HepG2 (cell line): ENCODE measurements at regions not wholly inside any gene's neighbourhood (a gene's known extent, or its start where the extent isn't known, plus 50 kb on each side); places are given as distances from the start of the nearest gene placed in this dataset.

Experiments
- ATAC-seq: fragments of 200-7000 bp; cut with Tn5 transposase; 3 replicates; pipeline ENCODE4 v1.9.1; 2020; ENCODE audit warnings: mild to moderate bottlenecking, moderate library complexity
- BruUV-seq: library from RNA; stranded (reverse); fragments of 400-500 nt; replicated peaks from 2 replicates; lab custom pipeline; 2021; lab: Mats Ljungman, UMichigan
- CTCF ChIA-PET: fragments of 300-600 bp; formaldehyde crosslinking; extraction: SDS; loops from one replicate; lab custom pipeline; 2021; ENCODE audit warnings: low total read pairs, inconsistent platforms, low intra/inter-chr PET ratio; lab: Yijun Ruan, JAX
- POLR2A ChIA-PET: fragments of 350-600 bp; sonication (Branson Sonifier 250); formaldehyde crosslinking; loops from one replicate; lab custom pipeline; 2020; ENCODE audit warnings: antibody characterized with exemption, inconsistent platforms; lab: Yijun Ruan, JAX
- DNase-seq: peaks from one replicate; pipeline ENCODE4 v3.0.0-alpha.2; 2015; ENCODE audit warnings: low spot score
- FAIRE-seq: peaks from 3 replicates; lab custom pipeline; 2011; peaks lifted over from hg19 to GRCh38; lab: Jason Lieb, UNC
- H2AFZ ChIP-seq: one replicate; pipeline ENCODE4 v1.6.1; 2011; ENCODE audit warnings: low read length, inconsistent platforms
- H3K27ac ChIP-seq: fragments of 300-600 bp; 3 replicates; pipeline ENCODE4 v1.8.0; 2011; ENCODE audit warnings: mixed run types, mild to moderate bottlenecking, mixed read lengths, low read length, inconsistent platforms; ENCODE audit not compliant: insufficient read depth; ENCODE audit errors: extremely low read length
- H3K27me3 ChIP-seq, 2 experiments: fragments of 200-600 bp in 1 of 2; 2 replicates in 1 of 2; 3 replicates in 1 of 2; pipeline versions ENCODE4 v1.6.0 to v1.8.0; 2011; ENCODE audit warnings: low read length in 2 of 2, mild to moderate bottlenecking in 2 of 2, moderate library complexity in 2 of 2, inconsistent platforms in 1 of 2; ENCODE audit not compliant: insufficient read depth in 2 of 2, control insufficient read depth in 1 of 2
- H3K36me3 ChIP-seq, 2 experiments: fragments of 200-600 bp in 1 of 2; replicated peaks in 1 of 2; 2 replicates in 1 of 2; 3 replicates in 1 of 2; pipeline versions ENCODE4 v1.5.1 to v1.8.0; 2011; ENCODE audit warnings: low read length in 2 of 2, inconsistent platforms in 1 of 2; ENCODE audit not compliant: insufficient read depth in 2 of 2, control insufficient read depth in 1 of 2
- H3K4me1 ChIP-seq: 2 replicates; pipeline ENCODE4 v1.5.1; 2012; ENCODE audit warnings: low read length, inconsistent platforms; ENCODE audit not compliant: insufficient read depth
- H3K4me2 ChIP-seq: 2 replicates; pipeline ENCODE4 v1.6.0; 2011; ENCODE audit warnings: low read depth, low read length, inconsistent platforms
- H3K4me3 ChIP-seq, 3 experiments: fragments of 200-600 bp in 1 of 3; sonication (generic), shearing (Covaris generic) in 1 of 3; replicated peaks in 1 of 3; 2 replicates each; pipeline ENCODE4 v1.5.1; 2011 to 2016; ENCODE audit warnings: low read length in 3 of 3, inconsistent platforms in 2 of 3, low read depth in 2 of 3, mild to moderate bottlenecking in 2 of 3, control low read depth in 1 of 3, mixed read lengths in 1 of 3; ENCODE audit not compliant: insufficient read depth in 1 of 3
- H3K79me2 ChIP-seq: one replicate; pipeline ENCODE4 v1.6.1; 2011; ENCODE audit warnings: low read length, inconsistent platforms; ENCODE audit not compliant: insufficient read depth
- H3K9ac ChIP-seq: 2 replicates; pipeline ENCODE4 v1.6.0; 2011; ENCODE audit warnings: mild to moderate bottlenecking, low read depth, low read length, inconsistent platforms; ENCODE audit not compliant: insufficient read depth
- H3K9me3 ChIP-seq: 2 replicates; pipeline ENCODE4 v1.5.1; 2012; ENCODE audit warnings: mild to moderate bottlenecking, low read length
- H4K20me1 ChIP-seq: 2 replicates; pipeline ENCODE4 v1.6.0; 2011; ENCODE audit warnings: inconsistent platforms, mild to moderate bottlenecking, low read length, moderate library complexity; ENCODE audit not compliant: insufficient read depth
- ELF3 ChIP-seq: IDR thresholded peaks from 2 replicates; pipeline ENCODE4 v1.6.1; 2016; ENCODE audit warnings: missing genetic modification reagents, missing compliant biosample characterization
- HMG20A ChIP-seq: IDR thresholded peaks from 2 replicates; pipeline ENCODE4 v1.6.1; 2016; ENCODE audit warnings: borderline replicate concordance
- POLR2G ChIP-seq: fragments of 200-400 bp; formaldehyde crosslinking; IDR thresholded peaks from 2 replicates; pipeline ENCODE4 v1.6.1; 2018; ENCODE audit warnings: mild to moderate bottlenecking, low read depth, low read length, moderate library complexity
- PPARG ChIP-seq: conservative IDR thresholded peaks from 2 replicates; pipeline ENCODE4 v1.6.1; 2016; ENCODE audit warnings: missing biosample characterization, missing genetic modification reagents
- RXRB ChIP-seq: IDR thresholded peaks from 2 replicates; pipeline ENCODE4 v1.6.1; 2016; ENCODE audit warnings: borderline replicate concordance, missing genetic modification reagents, missing compliant biosample characterization
- SOX5 ChIP-seq: IDR thresholded peaks from 2 replicates; pipeline ENCODE4 v1.6.1; 2016; ENCODE audit warnings: borderline replicate concordance
- THAP11 ChIP-seq: IDR thresholded peaks from 2 replicates; pipeline ENCODE4 v1.6.1; 2016; ENCODE audit warnings: missing biosample characterization, missing genetic modification reagents
- ZFY ChIP-seq: sonication (generic); formaldehyde crosslinking; IDR thresholded peaks from 2 replicates; pipeline ENCODE4 v1.4.0; 2020; ENCODE audit warnings: missing genetic modification reagents
- WGBS: methylation state at CpG from one replicate; pipeline ENCODE4 v1.1.6; 2017; ENCODE audit warnings: low lambda C conversion rate; 5-methylcytosine and 5-hydroxymethylcytosine counted together
- in situ Hi-C: cut with HindIII; loops from 2 replicates; pipeline ENCODE4 v1.10.0; 2017; ENCODE audit warnings: low pct_unique_long_range_greater_than_20kb; ENCODE audit not compliant: extremely low pct_ligation_motif_present
- intact Hi-C: fragments of 100-400 bp; cut with micrococcal nuclease; formaldehyde crosslinking; loops from one replicate; pipeline ENCODE4 v1.10.0; 2022; ENCODE audit not compliant: unreplicated experiment
- TF ChIP-seq, protein P1 (sequence below): sonication (generic); formaldehyde crosslinking; IDR thresholded peaks from 2 replicates; pipeline ENCODE4 v1.9.0; 2021; ENCODE audit warnings: mild to moderate bottlenecking, missing genetic modification reagents
- TF ChIP-seq, protein P2 (sequence below): IDR thresholded peaks from 2 replicates; pipeline ENCODE4 v1.4.0; 2020; ENCODE audit warnings: mild to moderate bottlenecking, missing genetic modification reagents
- TF ChIP-seq, protein P3 (sequence below): sonication (generic); formaldehyde crosslinking; IDR thresholded peaks from 2 replicates; pipeline ENCODE4 v1.4.0; 2020; ENCODE audit warnings: missing genetic modification reagents
- TF ChIP-seq, protein P4 (sequence below): IDR thresholded peaks from 2 replicates; pipeline ENCODE4 v1.6.1; 2012; ENCODE audit warnings: low read depth, low read length, improper control_type of control experiment

DNA sequence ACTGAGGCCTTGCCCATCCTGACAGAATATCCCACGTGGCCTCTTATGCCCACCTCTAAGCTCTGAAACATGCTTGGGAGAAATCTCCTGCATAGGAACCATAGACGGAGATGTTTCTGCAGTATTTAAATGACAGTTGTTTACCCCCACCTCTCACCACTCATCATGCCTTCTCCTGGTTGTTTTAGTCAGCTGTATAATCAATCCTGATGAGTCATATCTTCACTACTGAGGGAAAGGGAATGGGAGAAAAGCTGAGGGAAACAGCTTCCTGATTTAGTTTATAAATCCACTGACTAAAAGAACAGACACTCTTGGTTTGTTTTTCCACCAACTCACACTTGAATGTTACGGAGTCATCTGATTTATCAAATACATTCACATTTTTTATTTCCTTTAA lies 113.2 kb upstream of the TENT5A start:
- CTCF ChIA-PET = no interaction called here
- ATAC-seq (peak; percentile 65; the same call in 2 of the 3 replicates), DNase-seq (peak; percentile 51), FAIRE-seq (no peak)
- Histone ChIP-seq H3K4me2 (no peak overlapping the region), H4K20me1 (no peaks in the 10 kb centered on the region), H3K79me2 (no peaks in the 10 kb centered on the region), H3K9ac (no peak overlapping the region), H3K4me3 (no peak overlapping the region), H3K27ac (no peak overlapping the region), H3K9me3 (no peaks in the 10 kb centered on the region), H3K4me1 (peaks cover 60% of the 10 kb centered on the region), H3K36me3 (no peaks in the 10 kb centered on the region), H2AFZ (no peak overlapping the region), H3K27me3 (no peaks in the 10 kb centered on the region)
- no TSS peak for BruUV-seq
- WGBS = 65% methylated on average over 3 of the region's 3 CpGs
- POLR2A ChIA-PET = no interaction called here
- in situ Hi-C loops (no loop called here), intact Hi-C loops (no loop called here)
- no peak for TF ChIP-seq ZFY
- peak; percentile 62; the same call in 1 of the 2 replicates for TF ChIP-seq ELF3 (CRISPR knock-in tag)
- TF ChIP-seq, protein P1, sequence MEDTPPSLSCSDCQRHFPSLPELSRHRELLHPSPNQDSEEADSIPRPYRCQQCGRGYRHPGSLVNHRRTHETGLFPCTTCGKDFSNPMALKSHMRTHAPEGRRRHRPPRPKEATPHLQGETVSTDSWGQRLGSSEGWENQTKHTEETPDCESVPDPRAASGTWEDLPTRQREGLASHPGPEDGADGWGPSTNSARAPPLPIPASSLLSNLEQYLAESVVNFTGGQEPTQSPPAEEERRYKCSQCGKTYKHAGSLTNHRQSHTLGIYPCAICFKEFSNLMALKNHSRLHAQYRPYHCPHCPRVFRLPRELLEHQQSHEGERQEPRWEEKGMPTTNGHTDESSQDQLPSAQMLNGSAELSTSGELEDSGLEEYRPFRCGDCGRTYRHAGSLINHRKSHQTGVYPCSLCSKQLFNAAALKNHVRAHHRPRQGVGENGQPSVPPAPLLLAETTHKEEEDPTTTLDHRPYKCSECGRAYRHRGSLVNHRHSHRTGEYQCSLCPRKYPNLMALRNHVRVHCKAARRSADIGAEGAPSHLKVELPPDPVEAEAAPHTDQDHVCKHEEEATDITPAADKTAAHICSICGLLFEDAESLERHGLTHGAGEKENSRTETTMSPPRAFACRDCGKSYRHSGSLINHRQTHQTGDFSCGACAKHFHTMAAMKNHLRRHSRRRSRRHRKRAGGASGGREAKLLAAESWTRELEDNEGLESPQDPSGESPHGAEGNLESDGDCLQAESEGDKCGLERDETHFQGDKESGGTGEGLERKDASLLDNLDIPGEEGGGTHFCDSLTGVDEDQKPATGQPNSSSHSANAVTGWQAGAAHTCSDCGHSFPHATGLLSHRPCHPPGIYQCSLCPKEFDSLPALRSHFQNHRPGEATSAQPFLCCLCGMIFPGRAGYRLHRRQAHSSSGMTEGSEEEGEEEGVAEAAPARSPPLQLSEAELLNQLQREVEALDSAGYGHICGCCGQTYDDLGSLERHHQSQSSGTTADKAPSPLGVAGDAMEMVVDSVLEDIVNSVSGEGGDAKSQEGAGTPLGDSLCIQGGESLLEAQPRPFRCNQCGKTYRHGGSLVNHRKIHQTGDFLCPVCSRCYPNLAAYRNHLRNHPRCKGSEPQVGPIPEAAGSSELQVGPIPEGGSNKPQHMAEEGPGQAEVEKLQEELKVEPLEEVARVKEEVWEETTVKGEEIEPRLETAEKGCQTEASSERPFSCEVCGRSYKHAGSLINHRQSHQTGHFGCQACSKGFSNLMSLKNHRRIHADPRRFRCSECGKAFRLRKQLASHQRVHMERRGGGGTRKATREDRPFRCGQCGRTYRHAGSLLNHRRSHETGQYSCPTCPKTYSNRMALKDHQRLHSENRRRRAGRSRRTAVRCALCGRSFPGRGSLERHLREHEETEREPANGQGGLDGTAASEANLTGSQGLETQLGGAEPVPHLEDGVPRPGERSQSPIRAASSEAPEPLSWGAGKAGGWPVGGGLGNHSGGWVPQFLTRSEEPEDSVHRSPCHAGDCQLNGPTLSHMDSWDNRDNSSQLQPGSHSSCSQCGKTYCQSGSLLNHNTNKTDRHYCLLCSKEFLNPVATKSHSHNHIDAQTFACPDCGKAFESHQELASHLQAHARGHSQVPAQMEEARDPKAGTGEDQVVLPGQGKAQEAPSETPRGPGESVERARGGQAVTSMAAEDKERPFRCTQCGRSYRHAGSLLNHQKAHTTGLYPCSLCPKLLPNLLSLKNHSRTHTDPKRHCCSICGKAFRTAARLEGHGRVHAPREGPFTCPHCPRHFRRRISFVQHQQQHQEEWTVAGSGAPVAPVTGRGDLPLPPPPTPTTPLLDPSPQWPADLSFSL (CRISPR knock-in tag) = no peak
- peak; percentile 18; the same call in 1 of the 2 replicates for TF ChIP-seq HMG20A (CRISPR knock-in tag)
- TF ChIP-seq, protein P2, sequence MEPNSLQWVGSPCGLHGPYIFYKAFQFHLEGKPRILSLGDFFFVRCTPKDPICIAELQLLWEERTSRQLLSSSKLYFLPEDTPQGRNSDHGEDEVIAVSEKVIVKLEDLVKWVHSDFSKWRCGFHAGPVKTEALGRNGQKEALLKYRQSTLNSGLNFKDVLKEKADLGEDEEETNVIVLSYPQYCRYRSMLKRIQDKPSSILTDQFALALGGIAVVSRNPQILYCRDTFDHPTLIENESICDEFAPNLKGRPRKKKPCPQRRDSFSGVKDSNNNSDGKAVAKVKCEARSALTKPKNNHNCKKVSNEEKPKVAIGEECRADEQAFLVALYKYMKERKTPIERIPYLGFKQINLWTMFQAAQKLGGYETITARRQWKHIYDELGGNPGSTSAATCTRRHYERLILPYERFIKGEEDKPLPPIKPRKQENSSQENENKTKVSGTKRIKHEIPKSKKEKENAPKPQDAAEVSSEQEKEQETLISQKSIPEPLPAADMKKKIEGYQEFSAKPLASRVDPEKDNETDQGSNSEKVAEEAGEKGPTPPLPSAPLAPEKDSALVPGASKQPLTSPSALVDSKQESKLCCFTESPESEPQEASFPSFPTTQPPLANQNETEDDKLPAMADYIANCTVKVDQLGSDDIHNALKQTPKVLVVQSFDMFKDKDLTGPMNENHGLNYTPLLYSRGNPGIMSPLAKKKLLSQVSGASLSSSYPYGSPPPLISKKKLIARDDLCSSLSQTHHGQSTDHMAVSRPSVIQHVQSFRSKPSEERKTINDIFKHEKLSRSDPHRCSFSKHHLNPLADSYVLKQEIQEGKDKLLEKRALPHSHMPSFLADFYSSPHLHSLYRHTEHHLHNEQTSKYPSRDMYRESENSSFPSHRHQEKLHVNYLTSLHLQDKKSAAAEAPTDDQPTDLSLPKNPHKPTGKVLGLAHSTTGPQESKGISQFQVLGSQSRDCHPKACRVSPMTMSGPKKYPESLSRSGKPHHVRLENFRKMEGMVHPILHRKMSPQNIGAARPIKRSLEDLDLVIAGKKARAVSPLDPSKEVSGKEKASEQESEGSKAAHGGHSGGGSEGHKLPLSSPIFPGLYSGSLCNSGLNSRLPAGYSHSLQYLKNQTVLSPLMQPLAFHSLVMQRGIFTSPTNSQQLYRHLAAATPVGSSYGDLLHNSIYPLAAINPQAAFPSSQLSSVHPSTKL (CRISPR knock-in tag) = peak; percentile 64
- no peak for TF ChIP-seq POLR2G
- TF ChIP-seq PPARG (CRISPR knock-in tag) = 0 out of 2 replicates have a peak, but pooled peaks have one; percentile 17
- TF ChIP-seq SOX5 = peak; percentile 34; the same call in 1 of the 2 replicates
- 0 out of 2 replicates have a peak, but pooled peaks have one; percentile 12 for TF ChIP-seq THAP11 (CRISPR knock-in tag)
- TF ChIP-seq RXRB (CRISPR knock-in tag) = peak; percentile 18; the same call in 1 of the 2 replicates
- TF ChIP-seq, protein P3, sequence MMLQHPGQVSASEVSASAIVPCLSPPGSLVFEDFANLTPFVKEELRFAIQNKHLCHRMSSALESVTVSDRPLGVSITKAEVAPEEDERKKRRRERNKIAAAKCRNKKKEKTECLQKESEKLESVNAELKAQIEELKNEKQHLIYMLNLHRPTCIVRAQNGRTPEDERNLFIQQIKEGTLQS (CRISPR knock-in tag) = peak; percentile 28; the same call in 1 of the 2 replicates
- TF ChIP-seq, protein P4, sequence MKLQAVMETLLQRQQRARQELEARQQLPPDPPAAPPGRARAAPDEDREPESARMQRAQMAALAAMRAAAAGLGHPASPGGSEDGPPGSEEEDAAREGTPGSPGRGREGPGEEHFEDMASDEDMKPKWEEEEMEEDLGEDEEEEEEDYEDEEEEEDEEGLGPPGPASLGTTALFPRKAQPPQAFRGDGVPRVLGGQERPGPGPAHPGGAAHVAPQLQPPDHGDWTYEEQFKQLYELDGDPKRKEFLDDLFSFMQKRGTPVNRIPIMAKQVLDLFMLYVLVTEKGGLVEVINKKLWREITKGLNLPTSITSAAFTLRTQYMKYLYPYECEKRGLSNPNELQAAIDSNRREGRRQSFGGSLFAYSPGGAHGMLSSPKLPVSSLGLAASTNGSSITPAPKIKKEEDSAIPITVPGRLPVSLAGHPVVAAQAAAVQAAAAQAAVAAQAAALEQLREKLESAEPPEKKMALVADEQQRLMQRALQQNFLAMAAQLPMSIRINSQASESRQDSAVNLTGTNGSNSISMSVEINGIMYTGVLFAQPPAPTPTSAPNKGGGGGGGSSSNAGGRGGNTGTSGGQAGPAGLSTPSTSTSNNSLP = no peak
